ENCODE measurements at regions not wholly inside any gene's neighbourhood (a gene's known extent, or its start where the extent isn't known, plus 50 kb on each side); places are given as distances from the start of the nearest gene placed in this dataset.

DNA sequence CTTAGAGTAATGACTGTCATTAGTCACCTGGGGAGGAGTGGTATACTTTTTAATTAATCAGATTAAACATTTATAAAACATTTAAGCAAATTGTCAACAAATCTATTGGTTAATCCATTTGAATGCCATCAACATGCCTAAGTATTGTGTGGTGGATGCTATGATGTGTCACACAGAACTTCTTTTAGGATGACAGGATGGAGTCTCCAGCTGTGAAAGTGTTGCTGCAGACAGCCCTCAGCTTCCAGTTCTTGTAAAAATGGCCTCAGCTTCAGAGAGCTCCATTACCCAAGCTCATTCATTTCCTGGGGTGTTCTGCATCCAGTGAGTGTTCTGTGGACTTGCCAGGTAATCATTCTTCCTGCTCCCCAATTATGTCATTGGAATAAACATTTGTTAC, 74.3 kb upstream of the CLNK start:
- H3K9me3 ChIP-seq = no peaks in the 10 kb centered on the region
- no peaks in the 10 kb centered on the region for H3K4me1 ChIP-seq
- DNase-seq (ENCODE audit: extremely low spot score) = no peak
- no peak overlapping the region for H3K27ac ChIP-seq (replicated peaks in 1 of 4)
- no peak overlapping the region for H3K4me3 ChIP-seq
- no peaks in the 10 kb centered on the region for H3K36me3 ChIP-seq
- intact Hi-C loops (cut with DNase I) = no loop called here
- TF ChIP-seq POLR2A (IDR thresholded peaks at IDR 0.05; ENCODE audit: low read depth) (no peak), POLR2AphosphoS5 (IDR thresholded peaks at IDR 0.05) (no peak), EP300 (IDR thresholded peaks at IDR 0.05) (no peak), CTCF (IDR thresholded peaks at IDR 0.05) (no peak)
- no peaks in the 10 kb centered on the region for H3K27me3 ChIP-seq

GRCh38 chr4:10753856-10754402, 69.4 kb upstream of the CLNK start:
- no peak overlapping the region for H3K4me3 ChIP-seq
- no peak for TF ChIP-seq EP300 (IDR thresholded peaks at IDR 0.05)
- no peak for TF ChIP-seq CTCF (IDR thresholded peaks at IDR 0.05)
- no peak for TF ChIP-seq POLR2A (IDR thresholded peaks at IDR 0.05; ENCODE audit: low read depth)

GRCh38 chr4:10753336-10753735, 68.8 kb upstream of the CLNK start:
- Histone ChIP-seq H3K9me3 (no peaks in the 10 kb centered on the region), H3K27me3 (no peaks in the 10 kb centered on the region), H3K4me1 (peaks cover 0 to 11% (median 8%) of the 10 kb centered on the region in 4 donors), H3K4me3 (no peak overlapping the region), H3K27ac (replicated peaks in 1 of 4) (no peak overlapping the region), H3K36me3 (no peaks in the 10 kb centered on the region)
- TF ChIP-seq CTCF (IDR thresholded peaks at IDR 0.05) (no peak), EP300 (IDR thresholded peaks at IDR 0.05) (no peak), POLR2AphosphoS5 (IDR thresholded peaks at IDR 0.05) (no peak), POLR2A (IDR thresholded peaks at IDR 0.05; ENCODE audit: low read depth) (no peak)
- WGBS = 89% methylated on average over 5 of the region's 5 CpGs
- DNase-seq (ENCODE audit: extremely low spot score) = no peak
- intact Hi-C loops (cut with DNase I) = no loop called here

More at GRCh38 chr4:10753856-10754402, 69.4 kb upstream of the CLNK start:
- Histone ChIP-seq H3K4me1 (peaks cover 0 to 11% (median 8%) of the 10 kb centered on the region in 4 donors), H3K36me3 (no peaks in the 10 kb centered on the region), H3K27me3 (no peaks in the 10 kb centered on the region), H3K27ac (replicated peaks in 1 of 4) (no peak overlapping the region), H3K9me3 (no peaks in the 10 kb centered on the region)
- WGBS = 75% methylated on average over 2 of the region's 2 CpGs
- intact Hi-C loops (cut with DNase I) = no loop called here
- DNase-seq (ENCODE audit: extremely low spot score) = no peak

DNA sequence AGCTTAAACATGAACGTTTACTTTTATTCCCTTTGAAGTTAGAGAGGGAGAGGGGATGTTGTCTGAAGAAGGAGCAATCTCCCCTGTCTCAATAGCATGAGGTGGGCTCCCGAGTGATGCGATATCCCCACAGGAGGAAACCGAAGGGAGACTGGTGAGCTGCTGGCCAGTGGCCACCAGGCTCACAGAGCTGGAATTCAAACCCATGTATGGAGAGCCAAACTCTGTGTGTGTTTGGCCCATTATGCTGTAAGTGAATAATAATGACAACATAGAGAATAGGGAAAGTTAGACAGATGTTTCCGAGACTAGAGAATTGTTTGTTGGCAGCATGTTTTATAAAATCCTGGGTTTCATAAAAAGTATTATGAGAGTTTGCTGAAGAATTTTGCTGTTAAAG, 66.1 kb upstream of the CLNK start:
- WGBS = 29% methylated on average over 5 of the region's 5 CpGs
- H3K27me3 ChIP-seq = no peaks in the 10 kb centered on the region
- H3K4me1 ChIP-seq = peaks cover 0 to 27% (median 22%) of the 10 kb centered on the region in 4 donors
- intact Hi-C loops (cut with DNase I) = no loop called here
- H3K4me3 ChIP-seq = no peak overlapping the region
- H3K27ac ChIP-seq (replicated peaks in 1 of 4) = no peak overlapping the region
- DNase-seq (ENCODE audit: extremely low spot score) = no peak
- no peaks in the 10 kb centered on the region for H3K36me3 ChIP-seq
- H3K9me3 ChIP-seq = no peaks in the 10 kb centered on the region
- TF ChIP-seq POLR2AphosphoS5 (IDR thresholded peaks at IDR 0.05) (no peak), EP300 (IDR thresholded peaks at IDR 0.05) (no peak), POLR2A (IDR thresholded peaks at IDR 0.05; ENCODE audit: low read depth) (no peak), CTCF (IDR thresholded peaks at IDR 0.05) (no peak)

DNA sequence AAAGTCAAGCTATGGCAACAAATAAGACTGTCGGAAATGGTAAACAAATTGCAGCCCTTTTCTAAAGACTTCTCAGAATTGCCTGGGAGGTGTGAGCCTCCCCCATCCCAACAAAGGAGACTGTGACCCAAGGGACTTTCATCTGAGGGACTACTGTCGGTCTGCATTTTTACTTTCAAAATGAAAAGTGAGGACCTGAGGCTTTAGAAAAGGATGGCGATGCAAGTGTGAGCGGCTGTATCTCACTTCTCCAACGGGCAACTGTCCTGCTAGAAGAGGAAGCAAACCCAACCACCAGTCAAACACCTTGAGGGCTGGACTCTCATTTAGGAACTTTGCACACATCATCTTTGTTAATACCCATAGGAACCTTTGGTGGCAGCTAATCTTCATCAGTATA, 62.6 kb upstream of the CLNK start:
- Histone ChIP-seq H3K36me3 (no peaks in the 10 kb centered on the region), H3K9me3 (no peaks in the 10 kb centered on the region), H3K4me3 (no peak overlapping the region), H3K27ac (replicated peaks in 1 of 4) (peak overlapping the region in 2 of 4 donors; percentile 40 to 55), H3K27me3 (no peaks in the 10 kb centered on the region), H3K4me1 (peaks cover 0 to 27% (median 22%) of the 10 kb centered on the region in 4 donors)
- intact Hi-C loops (cut with DNase I) = no loop called here
- TF ChIP-seq POLR2AphosphoS5 (IDR thresholded peaks at IDR 0.05) (no peak), CTCF (IDR thresholded peaks at IDR 0.05) (no peak), EP300 (IDR thresholded peaks at IDR 0.05) (no peak), POLR2A (IDR thresholded peaks at IDR 0.05; ENCODE audit: low read depth) (no peak)
- WGBS = 77% methylated on average over 5 of the region's 5 CpGs
- DNase-seq (ENCODE audit: extremely low spot score) = no peak
